Colonic mucosa (tissue), 4 donors: ENCODE measurements at regions not wholly inside any gene's neighbourhood (a gene's known extent, or its start where the extent isn't known, plus 50 kb on each side); places are given as distances from the start of the nearest gene placed in this dataset.

Experiments used
- DNase-seq: peaks from one replicate; pipeline ENCODE4 v3.0.0-alpha.2; 2020
- H3K27ac ChIP-seq: fragments of 200-600 bp; one replicate; pipeline ENCODE4 v1.8.0; 2021
- H3K27me3 ChIP-seq: fragments of 200-600 bp; one replicate; pipeline ENCODE4 v1.8.0; 2021
- H3K36me3 ChIP-seq: fragments of 200-600 bp; one replicate; pipeline ENCODE4 v1.8.0; 2021
- H3K4me1 ChIP-seq: fragments of 200-600 bp; one replicate; pipeline ENCODE4 v1.8.0; 2021; ENCODE audit warnings: mild to moderate bottlenecking
- H3K4me3 ChIP-seq: fragments of 200-600 bp; one replicate; pipeline ENCODE4 v1.8.0; 2021
- H3K9ac ChIP-seq, 2 donors: one replicate each; pipeline ENCODE4 v1.7.0; 2013; ENCODE audit warnings: control low read depth in 2 of 2, low read depth in 2 of 2, low read length in 2 of 2
- H3K9me3 ChIP-seq: fragments of 200-600 bp; one replicate; pipeline ENCODE4 v1.8.0; 2021
- CTCF ChIP-seq: fragments of 200-600 bp; IDR thresholded peaks from one replicate; pipeline ENCODE4 v1.8.0; 2022; ENCODE audit warnings: antibody characterized with exemption, mild to moderate bottlenecking
- intact Hi-C: fragments of 100-400 bp; cut with DNase I; formaldehyde crosslinking; loops from one replicate; pipeline ENCODE4 v1.14.1; 2022
- donor health status: healthy.
- donor health status: DM: no; HTN: no; CAD: no.
- donor health status: DM: no; HTN: no; CAD: no.

- TF ChIP-seq CTCF: no peak
- DNase-seq: no peak
Observed at GRCh38 chr10:88131511-88132139, 268.2 kb downstream of the PTEN start.

GRCh38 chr10:88136712-88137111 is 273.3 kb downstream of the PTEN start:
- no peaks in the 10 kb centered on the region for H3K27me3 ChIP-seq
- H3K27ac ChIP-seq: no peak overlapping the region
- no peak for TF ChIP-seq CTCF
- no peaks in the 10 kb centered on the region for H3K4me1 ChIP-seq
- no peak for DNase-seq
- H3K9ac ChIP-seq: no peak overlapping the region
- no peaks in the 10 kb centered on the region for H3K36me3 ChIP-seq
- intact Hi-C loops: no loop called here
- H3K4me3 ChIP-seq: no peak overlapping the region
- no peaks in the 10 kb centered on the region for H3K9me3 ChIP-seq

More at GRCh38 chr10:88131511-88132139, 268.2 kb downstream of the PTEN start:
- Histone ChIP-seq H3K27me3 (no peaks in the 10 kb centered on the region), H3K27ac (no peak overlapping the region), H3K4me1 (no peaks in the 10 kb centered on the region), H3K4me3 (no peak overlapping the region), H3K9me3 (no peaks in the 10 kb centered on the region), H3K9ac (no peak overlapping the region), H3K36me3 (no peaks in the 10 kb centered on the region)
- intact Hi-C loops: no loop called here

- H3K9ac ChIP-seq: no peak overlapping the region
- no peaks in the 10 kb centered on the region for H3K27me3 ChIP-seq
- H3K4me1 ChIP-seq: no peaks in the 10 kb centered on the region
- H3K27ac ChIP-seq: peak overlapping the region; percentile 35
- no peaks in the 10 kb centered on the region for H3K36me3 ChIP-seq
- no peaks in the 10 kb centered on the region for H3K9me3 ChIP-seq
- no peak for TF ChIP-seq CTCF
- intact Hi-C loops: no loop called here
- no peak for DNase-seq
- no peak overlapping the region for H3K4me3 ChIP-seq
Observed at GRCh38 chr10:88138319-88138848, 275.0 kb downstream of the PTEN start.

GRCh38 chr10:88147000-88147798 is 283.8 kb downstream of the PTEN start:
- H3K36me3 ChIP-seq: no peaks in the 10 kb centered on the region
- H3K9ac ChIP-seq: no peak overlapping the region
- DNase-seq: peak; percentile 27
- no peak overlapping the region for H3K27ac ChIP-seq
- H3K4me1 ChIP-seq: no peaks in the 10 kb centered on the region
- H3K4me3 ChIP-seq: no peak overlapping the region
- TF ChIP-seq CTCF: no peak
- intact Hi-C loops: no loop called here
- H3K27me3 ChIP-seq: no peaks in the 10 kb centered on the region
- H3K9me3 ChIP-seq: no peaks in the 10 kb centered on the region

- H3K4me3 ChIP-seq: no peak overlapping the region
- H3K9me3 ChIP-seq: no peaks in the 10 kb centered on the region
- H3K27me3 ChIP-seq: no peaks in the 10 kb centered on the region
- no peak overlapping the region for H3K27ac ChIP-seq
- H3K36me3 ChIP-seq: no peaks in the 10 kb centered on the region
- intact Hi-C loops: no loop called here
- H3K4me1 ChIP-seq: no peaks in the 10 kb centered on the region
- DNase-seq: no peak
- H3K9ac ChIP-seq: no peak overlapping the region
- TF ChIP-seq CTCF: no peak
Observed at GRCh38 chr10:88149906-88150305, 286.5 kb downstream of the PTEN start.
